Stimulated activated CD4-positive, alpha-beta T cell treated with anti-CD3 and anti-CD28 coated beads, Interleukin-15, amount 100 ng/mL, for 24 hours (primary cell): ENCODE measurements at regions not wholly inside any gene's neighbourhood (a gene's known extent, or its start where the extent isn't known, plus 50 kb on each side); places are given as distances from the start of the nearest gene placed in this dataset.
"Not testable (repeated sequence)": the region's sequence is repeated elsewhere in the genome, so short reads cannot be mapped to it uniquely, and the experiment has no call there.

Experiments used
- DNase-seq: peaks from one replicate; pipeline ENCODE4 v3.0.0-alpha.2; 2020

DNA sequence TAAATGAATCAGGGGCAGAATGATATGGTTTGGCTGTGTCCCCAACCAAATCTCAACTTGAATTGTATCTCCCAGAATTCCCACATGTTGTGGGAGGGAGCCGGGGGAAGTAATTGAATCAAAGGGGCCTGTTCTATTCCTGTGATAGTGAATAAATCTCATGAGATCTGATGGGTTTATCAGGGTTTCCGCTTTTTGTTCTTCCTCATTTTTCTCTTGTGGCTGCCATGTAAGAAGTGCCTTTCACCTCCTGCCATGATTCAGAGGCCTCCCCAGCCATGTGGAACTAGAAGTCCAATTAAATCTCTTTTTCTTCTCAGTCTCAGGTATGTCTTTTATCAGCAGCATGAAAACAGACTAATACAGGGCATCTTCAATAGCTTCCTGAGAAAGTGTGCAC, 107.0 kb downstream of the OTUD1 start:
- not testable (repeated sequence) for DNase-seq

GRCh38 chr10:23556727-23557440, 118.0 kb downstream of the OTUD1 start:
- DNase-seq, result peak; percentile 12

- DNase-seq, result no peak
These were observed 118.9 kb downstream of the OTUD1 start for GRCh38 chr10:23557777-23558176.

DNA sequence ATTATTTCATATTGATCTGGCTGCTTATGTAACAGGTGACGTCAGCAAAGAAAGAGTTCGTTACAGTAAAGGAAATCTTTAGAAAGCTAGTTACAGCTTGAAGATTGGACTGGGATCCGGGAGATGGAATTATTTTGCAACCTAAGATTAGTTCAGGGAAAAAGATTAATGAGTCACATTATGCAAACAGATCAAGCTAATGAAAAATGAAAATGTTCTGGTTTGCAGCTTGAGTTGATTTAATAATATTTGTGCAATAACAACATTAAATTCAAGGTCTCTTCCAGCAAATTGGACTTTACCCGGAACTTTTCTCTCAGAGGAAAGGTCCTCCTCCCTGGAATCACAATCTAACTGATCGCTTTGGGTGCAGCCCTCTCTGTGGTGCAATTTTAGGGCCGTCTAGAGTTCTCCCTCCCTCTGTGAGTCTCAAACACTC, 119.5 kb downstream of the OTUD1 start:
- no peak for DNase-seq

- no peak for DNase-seq
These were observed 130.1 kb downstream of the OTUD1 start for GRCh38 chr10:23568996-23569395.

GRCh38 chr10:23571884-23572283, 133.0 kb downstream of the OTUD1 start:
- no peak for DNase-seq

DNA sequence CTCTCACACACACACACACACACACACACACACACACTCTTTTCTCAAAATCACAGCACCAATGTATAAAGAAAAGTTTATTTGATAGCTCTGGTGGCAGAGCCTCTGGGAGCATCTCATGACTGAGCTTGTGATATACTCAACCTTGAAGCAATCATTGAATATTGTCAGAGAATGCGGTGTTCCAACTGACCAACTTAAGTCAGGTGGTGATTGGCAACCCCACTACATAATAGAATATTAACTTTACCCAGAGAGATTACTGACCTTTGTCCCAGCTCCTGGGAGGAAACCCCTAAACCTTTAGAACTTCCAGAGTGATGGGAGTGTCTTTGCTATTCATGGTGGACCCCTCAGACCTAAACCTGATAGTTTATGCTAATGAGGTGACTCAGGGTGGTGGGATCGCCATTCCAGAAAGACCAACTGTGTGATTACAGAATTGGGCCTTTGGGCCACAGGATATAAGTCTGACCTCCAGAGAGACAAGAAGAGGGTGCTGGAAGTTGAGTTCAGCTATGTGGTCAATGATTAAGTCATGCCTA, 143.1 kb downstream of the OTUD1 start:
- DNase-seq, result no peak

DNA sequence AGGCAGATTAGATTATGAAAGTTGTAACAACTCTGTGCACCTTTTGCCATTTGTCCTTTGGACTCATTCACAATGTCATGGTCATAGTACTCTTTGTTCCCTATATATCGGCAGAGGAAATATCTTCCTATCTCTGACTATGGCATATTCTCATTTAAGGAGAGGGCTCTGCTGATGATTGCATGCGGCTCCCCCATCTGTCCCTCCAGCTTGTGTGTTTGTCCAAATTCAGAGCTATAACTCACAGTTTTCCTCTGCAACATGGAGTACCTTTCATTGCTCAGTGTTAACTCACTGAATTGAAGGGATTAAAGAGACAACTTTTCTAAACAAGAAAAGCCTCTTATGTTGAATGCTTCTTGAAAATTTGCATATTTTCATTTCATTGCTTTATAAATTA, 145.5 kb downstream of the OTUD1 start:
- no peak for DNase-seq

DNA sequence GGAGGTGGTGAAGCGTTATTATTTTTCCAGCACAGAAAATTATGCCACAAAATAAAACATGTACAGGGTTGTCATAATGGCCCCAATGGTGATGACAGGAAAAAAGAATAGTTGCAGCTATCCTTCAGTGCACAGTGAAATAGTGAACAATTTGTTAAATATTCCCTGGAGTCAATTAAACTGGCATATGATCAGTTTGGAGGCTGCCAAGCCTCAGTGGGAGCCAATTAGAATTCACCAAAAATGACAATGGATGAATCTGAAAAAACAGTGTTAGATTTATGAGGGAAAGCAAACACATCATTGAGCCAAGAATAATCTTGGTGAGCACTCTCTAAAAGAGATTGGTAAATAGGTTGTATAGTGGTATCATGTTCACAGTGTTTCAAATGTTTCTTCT, 146.3 kb downstream of the OTUD1 start:
- no peak for DNase-seq

DNA sequence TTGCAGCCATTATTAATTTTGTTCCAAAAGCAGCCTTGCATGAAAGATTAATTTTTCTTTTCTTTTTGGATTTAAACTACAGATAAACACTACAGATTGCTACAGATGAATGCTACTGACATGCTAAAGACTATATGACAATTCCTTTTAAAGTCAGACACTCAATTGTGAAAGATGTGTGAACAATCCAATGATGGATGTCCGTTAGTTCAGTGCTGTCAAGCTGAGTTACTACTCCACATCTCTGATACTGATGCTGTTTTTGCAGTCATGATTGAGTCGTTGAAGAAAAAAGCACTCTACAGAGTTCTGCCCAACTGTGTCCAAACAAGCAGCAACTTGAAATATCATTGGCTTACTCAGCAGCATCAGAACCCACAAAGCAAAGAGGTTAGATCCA, 146.8 kb downstream of the OTUD1 start:
- DNase-seq, result no peak

- not testable (repeated sequence) for DNase-seq
These were observed 156.4 kb downstream of the OTUD1 start for GRCh38 chr10:23595278-23595677.

GRCh38 chr10:23604613-23605012, 165.7 kb downstream of the OTUD1 start:
- DNase-seq, result no peak

DNA sequence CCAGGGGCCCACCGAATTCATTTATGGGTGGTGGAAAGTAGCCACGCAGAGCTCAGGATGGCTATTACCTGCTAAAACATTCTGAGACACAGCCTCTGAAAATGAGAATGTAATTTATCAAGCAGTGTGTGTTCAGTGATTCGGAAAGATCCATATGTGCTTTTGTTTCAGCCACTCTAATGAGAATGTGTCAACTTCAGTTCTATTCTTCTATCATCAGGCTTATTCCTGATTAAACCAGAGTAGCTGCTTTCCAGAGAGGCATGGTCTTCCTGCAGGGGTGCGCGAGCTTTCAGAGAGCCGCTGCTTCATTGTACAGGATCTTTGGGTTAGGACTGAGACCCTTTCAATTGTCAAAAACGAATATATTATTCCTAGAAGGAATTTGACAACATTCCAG, 167.6 kb downstream of the OTUD1 start:
- no peak for DNase-seq

GRCh38 chr10:23608926-23609325, 170.1 kb downstream of the OTUD1 start:
- no peak for DNase-seq

GRCh38 chr10:23610626-23611307, 171.9 kb downstream of the OTUD1 start:
- no peak for DNase-seq

DNA sequence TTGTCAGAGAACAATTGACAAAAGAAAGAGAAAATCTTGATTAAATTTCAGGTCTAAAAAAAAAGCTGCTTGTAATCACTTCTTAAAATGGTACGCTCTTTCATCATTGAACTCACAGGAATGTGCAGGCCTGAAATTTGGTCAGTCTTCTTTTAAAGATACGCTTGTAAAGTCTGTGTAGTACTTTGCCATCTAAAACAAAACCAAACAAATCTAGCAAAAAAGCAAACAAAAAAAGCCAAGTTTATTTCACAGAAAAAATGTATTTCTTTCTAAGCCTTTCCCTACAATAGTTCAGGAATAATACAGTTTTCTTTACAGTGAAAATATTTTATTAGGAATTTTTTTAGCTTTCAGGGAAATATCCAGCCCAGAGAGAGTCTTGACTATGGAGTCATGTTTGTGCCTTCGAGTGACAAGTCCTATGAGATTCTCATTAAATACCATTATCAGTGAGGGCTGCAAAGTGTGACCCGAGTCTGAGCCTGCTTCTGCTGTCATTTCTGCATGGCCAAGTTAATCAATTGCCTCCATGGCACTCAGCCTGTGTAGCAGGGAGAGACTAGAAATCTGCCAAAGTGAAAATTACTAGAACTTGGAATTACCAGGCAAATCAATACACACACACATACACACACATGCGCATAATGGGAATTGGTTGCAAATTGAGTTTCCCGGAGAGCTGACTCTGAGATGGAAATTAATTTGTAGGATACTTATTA, 172.6 kb downstream of the OTUD1 start:
- no peak for DNase-seq

DNA sequence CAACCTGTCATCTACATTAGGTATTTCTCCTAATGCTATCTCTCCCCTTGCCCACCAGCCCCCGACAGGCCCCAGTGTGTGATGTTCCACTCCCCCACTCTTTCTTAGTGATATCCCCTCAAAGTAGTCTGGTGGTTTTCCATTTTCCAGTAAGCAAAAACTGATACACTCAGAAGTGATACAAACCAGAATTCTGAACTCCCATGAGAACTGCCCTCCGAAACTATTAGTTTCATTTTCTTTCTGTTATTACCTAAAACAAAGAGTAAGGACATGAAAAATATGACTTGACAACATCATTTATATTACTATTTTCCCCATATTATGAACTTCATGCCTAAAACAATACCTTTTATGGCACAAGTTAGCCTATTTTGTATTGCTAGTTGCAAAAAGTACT, 175.0 kb downstream of the OTUD1 start:
- no peak for DNase-seq

DNA sequence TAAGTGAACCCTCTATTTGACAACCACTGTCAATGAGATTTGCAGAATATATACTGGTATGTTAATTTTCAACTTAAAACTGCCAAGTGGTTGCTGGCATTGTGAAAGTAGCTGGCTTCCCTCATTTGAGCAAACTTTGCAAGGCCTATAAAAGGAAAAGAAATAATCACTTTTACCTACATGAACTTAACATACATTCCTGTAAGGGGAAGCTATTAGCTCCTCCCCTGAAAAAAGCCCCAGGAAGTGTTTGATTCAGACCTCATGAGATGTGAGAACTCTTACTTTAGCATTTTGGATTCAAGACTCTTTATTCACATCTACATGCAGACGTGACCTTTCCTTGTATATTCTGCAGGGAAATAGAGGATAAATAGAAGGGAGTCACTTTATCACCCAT, 175.6 kb downstream of the OTUD1 start:
- DNase-seq, result no peak

- DNase-seq, result no peak
These were observed 191.5 kb downstream of the OTUD1 start for GRCh38 chr10:23630376-23630775.

- DNase-seq, result no peak
These were observed 192.0 kb downstream of the OTUD1 start for GRCh38 chr10:23630885-23631284.

- no peak for DNase-seq
These were observed 204.4 kb downstream of the OTUD1 start for GRCh38 chr10:23643111-23643780.

- DNase-seq, result no peak
These were observed 209.7 kb downstream of the OTUD1 start for GRCh38 chr10:23648618-23649017.

GRCh38 chr10:23656735-23657134, 217.9 kb downstream of the OTUD1 start:
- no peak for DNase-seq
